ENCODE measurements at regions not wholly inside any gene's neighbourhood (a gene's known extent, or its start where the extent isn't known, plus 50 kb on each side); places are given as distances from the start of the nearest gene placed in this dataset.

DNA sequence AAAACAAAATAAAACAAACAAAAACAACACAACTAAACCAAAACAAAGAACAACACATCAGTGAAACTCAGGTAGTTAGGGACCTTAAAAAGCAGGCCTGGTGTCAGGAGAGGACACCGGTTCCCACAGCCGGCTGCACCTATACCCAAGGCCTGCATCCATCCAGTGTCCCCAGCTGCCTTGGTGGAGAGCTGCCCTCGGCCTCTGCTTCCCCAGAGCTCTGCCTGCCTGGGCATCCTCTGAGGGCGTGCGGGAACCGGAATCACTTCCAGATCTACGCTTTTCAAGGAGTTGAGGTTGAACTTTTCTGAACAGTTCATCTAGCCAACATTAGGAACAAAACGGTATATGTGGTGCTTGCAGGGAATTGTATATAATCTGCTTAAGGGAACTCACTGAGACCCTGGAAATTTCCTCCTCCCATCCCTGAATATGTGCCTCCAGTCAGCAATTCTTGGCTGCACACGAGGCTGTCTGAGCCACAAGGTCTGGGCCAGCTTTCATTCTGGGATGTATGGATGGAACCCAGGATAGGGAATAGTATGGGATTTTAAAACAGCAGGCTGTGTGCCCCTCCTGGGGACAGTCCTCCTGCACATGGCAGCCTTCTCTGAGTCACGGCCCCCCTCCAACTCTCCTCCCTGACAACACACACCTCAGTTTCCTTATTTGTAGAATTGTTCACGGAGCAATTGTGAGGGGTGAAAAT lies 319.0 kb upstream of the RTL1 start:
- TF ChIP-seq CTCF (conservative IDR thresholded peaks at IDR 0.05; ENCODE audit: low read length) (no peak), EZH2phosphoT487 (IDR thresholded peaks at IDR 0.05; ENCODE audit: borderline replicate concordance, low read depth, low read length) (no peak)

All from OCI-LY7 (cell line).